Lower leg skin (tissue), 3 donors: ENCODE measurements at regions not wholly inside any gene's neighbourhood (a gene's known extent, or its start where the extent isn't known, plus 50 kb on each side); places are given as distances from the start of the nearest gene placed in this dataset.

Experiments
- POLR2A ChIP-seq, 2 donors: fragments of 450-650 bp; IDR thresholded peaks; one replicate each; pipeline ENCODE4 v1.6.1; 2016 to 2017; ENCODE audit warnings: antibody characterized with exemption in 2 of 2, mild to moderate bottlenecking in 1 of 2, moderate library complexity in 1 of 2
- TF ChIP-seq, protein P1 (sequence below), 3 donors: fragments of 450-650 bp; IDR thresholded peaks; one replicate each; pipeline ENCODE4 v1.5.1; 2016; ENCODE audit warnings: antibody characterized with exemption in 3 of 3, mild to moderate bottlenecking in 3 of 3, moderate library complexity in 2 of 3

- TF ChIP-seq, protein P1, sequence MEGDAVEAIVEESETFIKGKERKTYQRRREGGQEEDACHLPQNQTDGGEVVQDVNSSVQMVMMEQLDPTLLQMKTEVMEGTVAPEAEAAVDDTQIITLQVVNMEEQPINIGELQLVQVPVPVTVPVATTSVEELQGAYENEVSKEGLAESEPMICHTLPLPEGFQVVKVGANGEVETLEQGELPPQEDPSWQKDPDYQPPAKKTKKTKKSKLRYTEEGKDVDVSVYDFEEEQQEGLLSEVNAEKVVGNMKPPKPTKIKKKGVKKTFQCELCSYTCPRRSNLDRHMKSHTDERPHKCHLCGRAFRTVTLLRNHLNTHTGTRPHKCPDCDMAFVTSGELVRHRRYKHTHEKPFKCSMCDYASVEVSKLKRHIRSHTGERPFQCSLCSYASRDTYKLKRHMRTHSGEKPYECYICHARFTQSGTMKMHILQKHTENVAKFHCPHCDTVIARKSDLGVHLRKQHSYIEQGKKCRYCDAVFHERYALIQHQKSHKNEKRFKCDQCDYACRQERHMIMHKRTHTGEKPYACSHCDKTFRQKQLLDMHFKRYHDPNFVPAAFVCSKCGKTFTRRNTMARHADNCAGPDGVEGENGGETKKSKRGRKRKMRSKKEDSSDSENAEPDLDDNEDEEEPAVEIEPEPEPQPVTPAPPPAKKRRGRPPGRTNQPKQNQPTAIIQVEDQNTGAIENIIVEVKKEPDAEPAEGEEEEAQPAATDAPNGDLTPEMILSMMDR (IDR thresholded peaks at IDR 0.05) = no peak
- no peak for TF ChIP-seq POLR2A (IDR thresholded peaks at IDR 0.05)
Observed at GRCh38 chr6:158251565-158251964, 60.7 kb upstream of the TULP4 start.
